Activated CD8-positive, alpha-beta T cell treated with anti-CD3 and anti-CD28 coated beads, Interleukin-2, amount 10 ng/mL, durations not matched to agents 7 days and 5 days (primary cell): ENCODE measurements at regions not wholly inside any gene's neighbourhood (a gene's known extent, or its start where the extent isn't known, plus 50 kb on each side); places are given as distances from the start of the nearest gene placed in this dataset.
"Not testable (repeated sequence)": the region's sequence is repeated elsewhere in the genome, so short reads cannot be mapped to it uniquely, and the experiment has no call there.

Source experiments
- ATAC-seq: fragments of 150-1000 bp; cut with Tn5 transposase; one replicate; pipeline ENCODE4 v1.10.0; 2021; ENCODE audit warnings: moderate library complexity
- CTCF ChIA-PET: fragments of 350-600 bp; sonication (Branson Sonifier 250); formaldehyde crosslinking; loops from one replicate; lab custom pipeline; 2021; ENCODE audit warnings: antibody characterized with exemption; lab: Charles Lee
- POLR2A ChIA-PET: fragments of 350-600 bp; sonication (Branson Sonifier 250); formaldehyde crosslinking; loops from one replicate; lab custom pipeline; 2021; ENCODE audit warnings: antibody characterized with exemption; lab: Charles Lee
- DNase-seq: peaks from one replicate; pipeline ENCODE4 v3.0.0-alpha.2; 2020
- H3K27ac Mint-ChIP-seq: one replicate; pipeline ENCODE4 v1.8.0; 2021; ENCODE audit warnings: mild to moderate bottlenecking, mixed read lengths
- H3K27me3 Mint-ChIP-seq: one replicate; pipeline ENCODE4 v1.8.0; 2021; ENCODE audit warnings: low read depth, mixed read lengths
- H3K36me3 Mint-ChIP-seq: one replicate; pipeline ENCODE4 v1.8.0; 2021; ENCODE audit warnings: low read depth, mixed read lengths
- H3K4me1 Mint-ChIP-seq: one replicate; pipeline ENCODE4 v1.8.0; 2021; ENCODE audit warnings: low read depth, mixed read lengths
- H3K4me3 Mint-ChIP-seq: one replicate; pipeline ENCODE4 v1.8.0; 2021; ENCODE audit warnings: mild to moderate bottlenecking, mixed read lengths
- H3K9me3 Mint-ChIP-seq: one replicate; pipeline ENCODE4 v1.8.0; 2022; ENCODE audit warnings: mixed read lengths; ENCODE audit not compliant: insufficient read depth

DNA sequence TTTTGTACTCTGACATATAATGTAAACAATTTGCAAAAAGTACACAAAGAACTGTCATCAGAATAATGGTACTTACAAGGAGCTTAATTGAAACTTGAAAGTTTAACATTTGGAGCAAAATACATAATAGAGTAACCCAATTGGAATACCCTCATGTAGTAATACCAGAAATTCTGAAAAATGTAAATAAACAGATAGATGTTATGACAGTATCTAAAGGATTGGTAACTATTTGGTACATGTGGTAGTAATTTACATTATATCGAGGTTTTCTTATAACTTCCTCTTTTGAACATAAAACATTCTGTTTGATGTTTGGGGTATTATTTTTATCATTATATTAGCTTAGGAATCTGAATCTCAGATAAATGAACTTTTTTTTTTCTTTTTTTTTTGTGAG is 211.7 kb upstream of the ELL2 start:
- H3K4me3 Mint-ChIP-seq: no peak overlapping the region
- POLR2A ChIA-PET: no interaction called here
- H3K4me1 Mint-ChIP-seq: no peaks in the 10 kb centered on the region
- CTCF ChIA-PET: interaction anchor here (1.3 kb wide), 1 partner anchor 10 kb away, joined by 3 read pairs; no protein-coding TSS in a partner anchor
- H3K27me3 Mint-ChIP-seq: peaks cover 2% of the 10 kb centered on the region
- H3K36me3 Mint-ChIP-seq: no peaks in the 10 kb centered on the region
- no peak for DNase-seq
- no peaks in the 10 kb centered on the region for H3K9me3 Mint-ChIP-seq
- no peak overlapping the region for H3K27ac Mint-ChIP-seq
- no peak for ATAC-seq

DNA sequence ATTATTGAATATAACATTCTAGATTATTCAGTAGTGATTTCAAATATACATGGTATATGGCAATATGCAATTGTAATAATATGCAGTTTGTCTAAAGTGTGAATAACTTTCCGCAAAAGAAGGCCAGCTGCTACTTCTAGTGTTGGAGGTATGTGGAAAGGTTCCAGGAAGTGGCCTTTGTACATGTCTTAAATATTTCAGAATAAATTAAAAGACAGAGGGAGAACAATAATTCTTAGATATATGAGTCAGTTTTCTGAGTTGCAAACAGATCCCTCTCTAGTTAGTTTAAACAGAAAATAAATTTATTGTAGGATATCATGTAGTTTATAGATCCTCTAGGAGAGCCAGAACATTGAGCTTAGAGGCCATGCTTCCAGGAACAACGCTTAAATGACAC is 210.8 kb upstream of the ELL2 start:
- no peaks in the 10 kb centered on the region for H3K9me3 Mint-ChIP-seq
- ChIA-PET POLR2A (no interaction called here), CTCF (no interaction called here)
- no peak for ATAC-seq
- H3K27ac Mint-ChIP-seq: no peak overlapping the region
- H3K4me1 Mint-ChIP-seq: no peaks in the 10 kb centered on the region
- peaks cover 2% of the 10 kb centered on the region for H3K27me3 Mint-ChIP-seq
- H3K4me3 Mint-ChIP-seq: no peak overlapping the region
- H3K36me3 Mint-ChIP-seq: no peaks in the 10 kb centered on the region
- DNase-seq: no peak

DNA sequence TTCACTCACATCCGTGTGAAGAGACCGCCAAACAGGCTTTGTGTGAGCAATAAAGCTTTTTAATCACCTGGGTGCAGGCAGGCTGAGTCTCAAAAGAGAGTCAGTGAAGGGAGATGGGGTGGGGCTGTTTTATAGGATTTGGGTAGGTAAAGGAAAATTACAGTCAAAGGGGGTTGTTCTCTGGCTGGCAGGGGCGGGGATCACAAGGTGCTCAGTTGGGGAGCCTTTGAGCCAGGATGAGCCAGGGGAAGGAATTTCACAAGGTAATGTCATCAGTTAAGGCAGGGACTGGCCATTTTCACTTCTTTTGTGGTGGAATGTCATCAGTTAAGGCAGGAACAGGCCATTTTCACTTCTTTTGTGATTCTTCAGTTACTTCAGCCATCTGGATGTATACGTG is 210.3 kb upstream of the ELL2 start:
- CTCF ChIA-PET, DNase-seq, H3K4me3 Mint-ChIP-seq: not testable (repeated sequence)

DNA sequence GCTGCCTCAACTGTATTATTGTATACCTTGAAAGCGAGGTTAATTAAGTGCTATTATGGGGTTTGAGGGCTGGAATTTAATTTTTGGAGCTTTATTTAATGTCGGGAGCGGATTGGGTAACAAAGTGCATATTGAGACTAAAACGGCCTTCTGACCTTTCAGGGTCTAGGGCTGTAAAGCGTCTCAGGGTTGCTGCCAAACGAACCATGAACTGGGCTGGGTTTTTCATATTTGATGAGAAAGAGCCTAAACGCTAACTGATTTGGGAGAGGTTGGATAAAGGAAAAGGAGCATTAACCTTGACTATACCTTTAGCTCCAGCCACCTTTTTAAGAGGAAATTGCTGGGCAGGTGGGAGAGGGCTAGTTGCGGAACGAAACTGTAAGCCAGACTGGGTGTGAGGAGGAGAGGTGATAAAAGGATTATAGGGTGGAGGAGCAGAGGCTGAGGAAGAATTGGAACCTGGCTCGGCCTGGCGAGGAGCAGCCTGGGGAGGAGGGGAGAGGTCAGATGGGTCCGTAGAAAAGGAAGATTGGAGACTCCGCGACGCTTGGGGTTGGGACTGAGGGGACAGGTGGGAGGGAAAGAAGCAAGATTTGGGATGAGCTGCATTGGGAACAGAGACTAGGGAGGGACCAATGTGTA is 209.0 kb upstream of the ELL2 start:
- POLR2A ChIA-PET, H3K27me3 Mint-ChIP-seq, H3K27ac Mint-ChIP-seq: not testable (repeated sequence)

More for the DNA sequence above, 210.3 kb upstream of the ELL2 start:
- H3K36me3 Mint-ChIP-seq, H3K27me3 Mint-ChIP-seq, H3K27ac Mint-ChIP-seq, H3K9me3 Mint-ChIP-seq, ATAC-seq, POLR2A ChIA-PET, H3K4me1 Mint-ChIP-seq: not testable (repeated sequence)

DNA sequence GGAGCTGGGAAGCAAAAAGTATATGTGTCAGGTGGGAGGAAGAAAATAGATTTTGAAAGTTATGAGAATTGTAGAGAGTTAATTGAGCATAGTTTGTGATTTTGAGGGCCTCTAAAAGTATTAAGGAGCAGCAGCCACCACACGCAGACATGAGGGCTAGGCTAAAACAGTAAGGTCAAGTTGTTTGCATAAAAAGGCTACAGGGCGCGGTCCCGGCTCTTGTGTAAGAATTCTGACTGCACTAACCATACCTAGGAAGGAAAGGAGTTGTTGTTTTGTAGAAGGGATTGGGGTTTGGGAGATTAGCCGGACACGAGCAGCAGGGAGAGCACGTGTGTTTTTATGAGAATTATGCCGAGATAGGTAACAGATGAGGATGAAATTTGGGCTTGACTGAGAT is 207.2 kb upstream of the ELL2 start:
- H3K36me3 Mint-ChIP-seq, H3K27me3 Mint-ChIP-seq, CTCF ChIA-PET, H3K4me1 Mint-ChIP-seq, H3K4me3 Mint-ChIP-seq, H3K27ac Mint-ChIP-seq, DNase-seq, H3K9me3 Mint-ChIP-seq, POLR2A ChIA-PET, ATAC-seq: not testable (repeated sequence)

More for the DNA sequence above, 209.0 kb upstream of the ELL2 start:
- not testable (repeated sequence) for H3K36me3 Mint-ChIP-seq, H3K4me1 Mint-ChIP-seq, H3K4me3 Mint-ChIP-seq, DNase-seq, H3K9me3 Mint-ChIP-seq, ATAC-seq
- CTCF ChIA-PET: interaction anchor here (0.9 kb wide), 1 partner anchor 174 kb away, joined by 3 read pairs; no protein-coding TSS in a partner anchor

DNA sequence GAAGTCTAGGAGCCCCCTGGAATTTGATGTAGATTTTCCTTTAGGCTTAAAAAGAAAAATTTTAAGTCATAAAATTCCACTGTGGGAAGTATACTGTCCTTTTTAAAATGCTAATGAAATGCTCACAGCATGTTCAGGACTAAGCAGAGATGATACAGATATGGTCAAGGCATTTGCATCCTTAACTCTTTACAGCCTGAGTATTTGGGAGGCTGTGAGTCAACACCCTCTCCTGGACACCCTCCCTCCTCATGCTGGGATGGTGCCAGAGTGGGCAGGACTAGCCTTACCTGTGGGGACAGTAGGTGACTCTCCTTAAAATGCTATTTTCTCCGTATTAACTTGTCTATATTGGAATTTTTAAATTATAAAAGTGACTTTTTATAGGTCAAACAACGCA is 197.4 kb upstream of the ELL2 start:
- ATAC-seq: no peak
- Mint-ChIP-seq H3K27ac (no peak overlapping the region), H3K27me3 (peaks cover 9% of the 10 kb centered on the region), H3K4me3 (no peak overlapping the region), H3K36me3 (no peaks in the 10 kb centered on the region), H3K4me1 (no peaks in the 10 kb centered on the region), H3K9me3 (no peaks in the 10 kb centered on the region)
- no peak for DNase-seq
- ChIA-PET POLR2A (no interaction called here), CTCF (no interaction called here)

DNA sequence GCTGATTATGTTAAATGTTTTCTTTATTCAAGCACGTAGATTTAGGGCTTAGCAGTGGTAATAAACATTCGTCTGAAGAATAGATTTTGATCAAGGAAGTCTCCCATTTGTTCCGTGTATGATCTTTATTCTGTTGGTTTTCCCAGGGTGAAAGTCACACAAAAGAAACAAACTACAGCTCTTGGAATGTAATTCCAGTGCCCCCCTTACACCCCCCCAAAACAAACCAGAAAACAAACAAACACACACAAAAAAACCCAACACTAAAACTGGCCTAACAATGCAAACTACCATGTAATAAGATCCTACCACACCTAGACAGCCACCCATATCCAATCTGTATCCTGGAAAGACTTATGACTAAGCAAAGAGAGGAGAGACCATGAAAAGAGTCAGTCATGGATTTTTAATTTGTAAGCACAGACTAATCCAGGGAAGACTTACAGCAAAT is 196.2 kb upstream of the ELL2 start:
- Mint-ChIP-seq H3K4me3 (no peak overlapping the region), H3K36me3 (no peaks in the 10 kb centered on the region), H3K4me1 (no peaks in the 10 kb centered on the region), H3K27ac (no peak overlapping the region), H3K27me3 (peaks cover 9% of the 10 kb centered on the region), H3K9me3 (no peaks in the 10 kb centered on the region)
- DNase-seq (no peak), ATAC-seq (no peak)
- ChIA-PET POLR2A (no interaction called here), CTCF (no interaction called here)

DNA sequence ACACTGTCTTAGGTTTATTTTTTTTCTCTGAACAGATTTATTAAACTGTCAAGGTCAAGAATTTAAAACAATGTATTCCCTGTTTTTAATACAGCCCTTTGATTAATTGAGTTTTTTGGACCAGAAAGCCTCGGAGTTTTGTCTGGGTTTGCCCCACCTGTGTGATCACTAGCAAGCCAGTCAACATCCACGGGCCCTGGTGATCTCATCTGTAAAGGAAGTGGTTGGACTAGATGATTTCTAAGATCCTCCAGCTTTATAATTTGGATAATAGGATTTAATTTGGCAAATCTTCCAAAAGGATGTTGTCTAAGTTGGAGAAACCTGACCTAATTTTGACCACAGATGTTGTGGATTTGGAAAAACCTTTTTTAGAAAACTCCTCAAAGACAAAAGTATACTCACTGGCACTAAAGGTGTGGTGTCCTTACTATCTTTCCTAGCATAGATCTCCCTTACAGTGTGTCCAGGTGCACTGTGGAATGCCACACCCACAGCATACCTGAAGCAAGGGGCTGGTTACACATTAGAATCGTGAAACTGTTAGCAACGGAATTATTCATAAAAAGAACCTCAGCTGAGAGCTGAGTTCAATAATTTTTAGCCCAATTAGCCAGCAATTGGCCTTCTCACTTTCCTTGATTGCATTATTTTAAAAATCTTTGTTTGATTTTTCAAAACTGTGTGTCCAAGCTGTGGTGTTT is 195.6 kb upstream of the ELL2 start:
- ATAC-seq (no peak), DNase-seq (no peak)
- Mint-ChIP-seq H3K4me3 (no peak overlapping the region), H3K9me3 (no peaks in the 10 kb centered on the region), H3K27ac (no peak overlapping the region), H3K27me3 (peaks cover 9% of the 10 kb centered on the region), H3K36me3 (no peaks in the 10 kb centered on the region), H3K4me1 (no peaks in the 10 kb centered on the region)
- ChIA-PET CTCF (no interaction called here), POLR2A (no interaction called here)

DNA sequence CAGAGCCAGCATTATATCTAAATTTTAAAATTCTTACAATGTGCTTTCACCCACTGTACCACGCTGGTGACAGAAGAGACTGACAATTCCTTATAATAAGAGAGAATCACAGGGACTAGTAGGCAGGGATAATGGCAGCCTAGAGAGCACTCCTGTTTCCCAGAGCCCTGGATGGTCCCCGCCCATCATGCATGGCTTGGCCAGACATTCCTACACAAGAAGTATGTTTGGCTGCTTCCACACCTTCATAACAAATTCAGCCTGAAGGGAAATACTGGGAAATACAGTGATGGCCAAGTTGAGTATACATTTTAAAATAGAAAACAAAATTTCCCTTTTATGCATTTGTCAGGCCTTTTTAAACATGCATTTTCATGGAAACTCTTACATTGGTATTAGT is 193.5 kb upstream of the ELL2 start:
- ATAC-seq (no peak), DNase-seq (no peak)
- ChIA-PET CTCF (no interaction called here), POLR2A (no interaction called here)
- H3K9me3 Mint-ChIP-seq: no peaks in the 10 kb centered on the region
- H3K4me3 Mint-ChIP-seq: no peak overlapping the region
- peaks cover 5% of the 10 kb centered on the region for H3K27me3 Mint-ChIP-seq
- H3K4me1 Mint-ChIP-seq: no peaks in the 10 kb centered on the region
- no peak overlapping the region for H3K27ac Mint-ChIP-seq
- H3K36me3 Mint-ChIP-seq: no peaks in the 10 kb centered on the region

DNA sequence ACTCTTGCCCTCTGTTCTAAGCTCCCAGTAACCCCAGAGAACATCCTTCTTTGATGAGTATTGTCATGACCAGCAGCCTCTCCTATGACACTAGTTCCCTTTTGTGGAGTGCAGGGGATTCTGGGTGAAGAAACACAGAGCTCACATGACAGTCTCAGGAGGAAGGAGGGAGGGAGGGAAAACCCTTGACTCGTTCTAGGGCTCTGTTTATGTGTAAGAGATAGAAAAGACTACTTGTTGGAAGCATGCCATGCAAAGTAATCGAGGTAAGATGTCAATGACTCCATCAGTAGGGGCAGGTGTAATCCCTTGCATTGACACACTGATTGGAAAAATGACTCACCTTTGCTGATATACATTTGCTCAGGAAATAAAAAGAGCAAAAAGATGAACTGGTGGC is 190.2 kb upstream of the ELL2 start:
- peaks cover 4% of the 10 kb centered on the region for H3K27me3 Mint-ChIP-seq
- POLR2A ChIA-PET: no interaction called here
- H3K4me1 Mint-ChIP-seq: no peaks in the 10 kb centered on the region
- ATAC-seq: no peak
- no peak for DNase-seq
- H3K27ac Mint-ChIP-seq: no peak overlapping the region
- no peaks in the 10 kb centered on the region for H3K36me3 Mint-ChIP-seq
- H3K9me3 Mint-ChIP-seq: no peaks in the 10 kb centered on the region
- no peak overlapping the region for H3K4me3 Mint-ChIP-seq
- CTCF ChIA-PET: no interaction called here

DNA sequence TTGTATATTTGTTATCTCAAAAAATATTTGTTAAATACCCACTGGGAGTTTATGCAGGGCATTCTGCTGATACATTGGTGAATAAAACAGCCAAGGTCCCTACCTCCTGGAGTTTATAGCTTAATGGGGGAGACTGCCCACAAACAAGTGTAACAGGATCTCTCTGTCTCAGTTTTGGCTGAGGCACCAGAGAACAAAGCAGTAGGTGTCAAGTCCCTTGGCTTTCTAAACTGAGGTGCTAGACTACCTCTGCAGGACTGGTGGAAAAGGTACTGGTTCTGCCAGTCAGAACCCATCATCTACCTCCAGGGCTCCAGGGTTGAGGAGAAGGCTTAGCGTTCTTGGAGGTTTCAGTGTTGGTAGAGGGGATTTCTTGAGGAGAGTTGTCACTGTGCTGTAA is 188.4 kb upstream of the ELL2 start:
- ATAC-seq: no peak
- no peak for DNase-seq

DNA sequence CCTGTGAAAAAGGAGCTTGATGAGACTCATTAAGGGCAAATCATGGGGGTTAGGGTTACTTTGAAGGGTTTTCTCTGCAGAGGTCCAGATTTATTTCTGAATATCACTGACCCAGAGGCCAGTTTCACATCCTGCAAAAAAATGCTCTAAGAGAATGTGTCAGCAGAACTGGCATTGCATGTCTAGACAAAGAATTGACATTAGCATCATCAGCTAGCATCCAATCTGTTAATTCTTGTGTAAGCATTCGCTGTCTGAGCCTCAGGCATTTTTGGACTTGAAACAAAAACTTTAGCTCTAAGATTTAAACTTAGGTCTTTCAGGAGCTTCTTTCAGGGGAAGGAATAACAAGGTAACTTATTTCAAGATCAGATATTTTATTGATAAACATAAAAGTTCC is 187.9 kb upstream of the ELL2 start:
- peaks cover 3% of the 10 kb centered on the region for H3K27me3 Mint-ChIP-seq
- H3K4me3 Mint-ChIP-seq: no peak overlapping the region
- DNase-seq (no peak), ATAC-seq (no peak)
- H3K36me3 Mint-ChIP-seq: no peaks in the 10 kb centered on the region
- ChIA-PET CTCF (interaction anchor here (0.7 kb wide), 1 partner anchor 290 kb away, joined by 3 read pairs; no protein-coding TSS in a partner anchor), POLR2A (interaction anchor here (0.6 kb wide), 1 partner anchor 1710 kb away, joined by 4 read pairs; no protein-coding TSS in a partner anchor)
- no peaks in the 10 kb centered on the region for H3K9me3 Mint-ChIP-seq
- H3K27ac Mint-ChIP-seq: no peak overlapping the region
- H3K4me1 Mint-ChIP-seq: no peaks in the 10 kb centered on the region

More for the DNA sequence above, 188.4 kb upstream of the ELL2 start:
- POLR2A ChIA-PET: interaction anchor here (0.6 kb wide), 1 partner anchor 1710 kb away, joined by 4 read pairs; no protein-coding TSS in a partner anchor
- H3K36me3 Mint-ChIP-seq: no peaks in the 10 kb centered on the region
- peaks cover 4% of the 10 kb centered on the region for H3K27me3 Mint-ChIP-seq
- no peaks in the 10 kb centered on the region for H3K9me3 Mint-ChIP-seq
- H3K4me1 Mint-ChIP-seq: no peaks in the 10 kb centered on the region
- no peak overlapping the region for H3K4me3 Mint-ChIP-seq
- CTCF ChIA-PET: interaction anchor here (0.7 kb wide), 1 partner anchor 290 kb away, joined by 3 read pairs; no protein-coding TSS in a partner anchor
- H3K27ac Mint-ChIP-seq: no peak overlapping the region
